GM23338 (cell line): ENCODE measurements at regions not wholly inside any gene's neighbourhood (a gene's known extent, or its start where the extent isn't known, plus 50 kb on each side); places are given as distances from the start of the nearest gene placed in this dataset.

Experiments
- CREB1 ChIP-seq: fragments of 250-450 bp; sonication (Bioruptor Pico); IDR thresholded peaks from 2 replicates; pipeline ENCODE4 v1.5.0; 2020; ENCODE audit warnings: low read depth, mild to moderate bottlenecking, moderate library complexity
- EZH2 ChIP-seq: fragments of 200-600 bp; sonication (generic); IDR thresholded peaks from one replicate; pipeline ENCODE4 v1.8.0; 2017; ENCODE audit warnings: antibody characterized with exemption, mild to moderate bottlenecking, low read depth; ENCODE audit not compliant: unreplicated experiment
- EZH2phosphoT487 ChIP-seq: fragments of 200-600 bp; sonication (generic); IDR thresholded peaks from one replicate; pipeline ENCODE4 v1.8.1; 2018; ENCODE audit warnings: antibody characterized with exemption; ENCODE audit not compliant: unreplicated experiment
- JUNB ChIP-seq: IDR thresholded peaks from one replicate; pipeline ENCODE4 v1.6.1; 2016; ENCODE audit warnings: antibody characterized with exemption; ENCODE audit not compliant: unreplicated experiment
- POLR2AphosphoS5 ChIP-seq: IDR thresholded peaks from 2 replicates; pipeline ENCODE4 v1.6.1; 2016; ENCODE audit warnings: antibody characterized with exemption, low read depth
- STAT1 ChIP-seq: IDR thresholded peaks from one replicate; pipeline ENCODE4 v1.6.1; 2016; ENCODE audit warnings: antibody characterized with exemption; ENCODE audit not compliant: unreplicated experiment
- TF ChIP-seq, protein P1 (sequence below), 2 experiments: fragments of 200-600 bp in 1 of 2; sonication (generic) in 1 of 2; conservative IDR thresholded peaks; 2 replicates each; pipeline versions ENCODE4 v1.5.1 to v1.6.1; 2016 to 2017; ENCODE audit warnings: antibody characterized with exemption in 2 of 2, low read depth in 2 of 2, mild to moderate bottlenecking in 2 of 2, moderate library complexity in 1 of 2
- TF ChIP-seq, protein P2 (sequence below): IDR thresholded peaks from one replicate; pipeline ENCODE4 v1.6.1; 2018; ENCODE audit warnings: antibody characterized with exemption; ENCODE audit not compliant: unreplicated experiment
- TF ChIP-seq, protein P3 (sequence below): IDR thresholded peaks from 2 replicates; pipeline ENCODE4 v1.6.1; 2016; ENCODE audit warnings: antibody characterized with exemption

DNA sequence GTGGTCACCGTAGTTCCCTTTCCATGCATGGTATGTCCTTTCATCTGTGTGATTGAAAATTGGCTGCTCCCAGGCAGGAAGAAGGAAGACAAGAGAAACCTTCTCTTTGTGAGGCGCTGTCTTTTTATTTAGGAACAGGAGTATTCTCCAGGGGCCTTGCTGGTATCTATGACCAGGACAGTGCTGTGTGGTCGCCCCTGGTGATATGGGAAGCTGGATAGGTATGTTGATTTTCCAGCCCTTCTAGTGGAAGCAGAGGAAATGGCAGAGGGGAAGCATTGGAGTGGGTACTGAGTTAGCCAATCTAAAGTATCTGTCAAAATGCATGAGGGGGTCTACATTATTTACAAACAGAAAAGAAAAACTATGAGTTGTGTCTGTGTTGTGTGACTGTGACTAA lies 226.6 kb downstream of the MTX2 start:
- TF ChIP-seq, protein P1, sequence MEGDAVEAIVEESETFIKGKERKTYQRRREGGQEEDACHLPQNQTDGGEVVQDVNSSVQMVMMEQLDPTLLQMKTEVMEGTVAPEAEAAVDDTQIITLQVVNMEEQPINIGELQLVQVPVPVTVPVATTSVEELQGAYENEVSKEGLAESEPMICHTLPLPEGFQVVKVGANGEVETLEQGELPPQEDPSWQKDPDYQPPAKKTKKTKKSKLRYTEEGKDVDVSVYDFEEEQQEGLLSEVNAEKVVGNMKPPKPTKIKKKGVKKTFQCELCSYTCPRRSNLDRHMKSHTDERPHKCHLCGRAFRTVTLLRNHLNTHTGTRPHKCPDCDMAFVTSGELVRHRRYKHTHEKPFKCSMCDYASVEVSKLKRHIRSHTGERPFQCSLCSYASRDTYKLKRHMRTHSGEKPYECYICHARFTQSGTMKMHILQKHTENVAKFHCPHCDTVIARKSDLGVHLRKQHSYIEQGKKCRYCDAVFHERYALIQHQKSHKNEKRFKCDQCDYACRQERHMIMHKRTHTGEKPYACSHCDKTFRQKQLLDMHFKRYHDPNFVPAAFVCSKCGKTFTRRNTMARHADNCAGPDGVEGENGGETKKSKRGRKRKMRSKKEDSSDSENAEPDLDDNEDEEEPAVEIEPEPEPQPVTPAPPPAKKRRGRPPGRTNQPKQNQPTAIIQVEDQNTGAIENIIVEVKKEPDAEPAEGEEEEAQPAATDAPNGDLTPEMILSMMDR (conservative IDR thresholded peaks at IDR 0.05; ENCODE audit: low read depth in 2 of 2) = no peak
- TF ChIP-seq JUNB (no peak), POLR2AphosphoS5 (no peak), EZH2phosphoT487 (no peak), EZH2 (no peak), CREB1 (CRISPR knock-in tag) (no peak), STAT1 (no peak)
- TF ChIP-seq, protein P2, sequence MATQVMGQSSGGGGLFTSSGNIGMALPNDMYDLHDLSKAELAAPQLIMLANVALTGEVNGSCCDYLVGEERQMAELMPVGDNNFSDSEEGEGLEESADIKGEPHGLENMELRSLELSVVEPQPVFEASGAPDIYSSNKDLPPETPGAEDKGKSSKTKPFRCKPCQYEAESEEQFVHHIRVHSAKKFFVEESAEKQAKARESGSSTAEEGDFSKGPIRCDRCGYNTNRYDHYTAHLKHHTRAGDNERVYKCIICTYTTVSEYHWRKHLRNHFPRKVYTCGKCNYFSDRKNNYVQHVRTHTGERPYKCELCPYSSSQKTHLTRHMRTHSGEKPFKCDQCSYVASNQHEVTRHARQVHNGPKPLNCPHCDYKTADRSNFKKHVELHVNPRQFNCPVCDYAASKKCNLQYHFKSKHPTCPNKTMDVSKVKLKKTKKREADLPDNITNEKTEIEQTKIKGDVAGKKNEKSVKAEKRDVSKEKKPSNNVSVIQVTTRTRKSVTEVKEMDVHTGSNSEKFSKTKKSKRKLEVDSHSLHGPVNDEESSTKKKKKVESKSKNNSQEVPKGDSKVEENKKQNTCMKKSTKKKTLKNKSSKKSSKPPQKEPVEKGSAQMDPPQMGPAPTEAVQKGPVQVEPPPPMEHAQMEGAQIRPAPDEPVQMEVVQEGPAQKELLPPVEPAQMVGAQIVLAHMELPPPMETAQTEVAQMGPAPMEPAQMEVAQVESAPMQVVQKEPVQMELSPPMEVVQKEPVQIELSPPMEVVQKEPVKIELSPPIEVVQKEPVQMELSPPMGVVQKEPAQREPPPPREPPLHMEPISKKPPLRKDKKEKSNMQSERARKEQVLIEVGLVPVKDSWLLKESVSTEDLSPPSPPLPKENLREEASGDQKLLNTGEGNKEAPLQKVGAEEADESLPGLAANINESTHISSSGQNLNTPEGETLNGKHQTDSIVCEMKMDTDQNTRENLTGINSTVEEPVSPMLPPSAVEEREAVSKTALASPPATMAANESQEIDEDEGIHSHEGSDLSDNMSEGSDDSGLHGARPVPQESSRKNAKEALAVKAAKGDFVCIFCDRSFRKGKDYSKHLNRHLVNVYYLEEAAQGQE = no peak
- TF ChIP-seq, protein P3, sequence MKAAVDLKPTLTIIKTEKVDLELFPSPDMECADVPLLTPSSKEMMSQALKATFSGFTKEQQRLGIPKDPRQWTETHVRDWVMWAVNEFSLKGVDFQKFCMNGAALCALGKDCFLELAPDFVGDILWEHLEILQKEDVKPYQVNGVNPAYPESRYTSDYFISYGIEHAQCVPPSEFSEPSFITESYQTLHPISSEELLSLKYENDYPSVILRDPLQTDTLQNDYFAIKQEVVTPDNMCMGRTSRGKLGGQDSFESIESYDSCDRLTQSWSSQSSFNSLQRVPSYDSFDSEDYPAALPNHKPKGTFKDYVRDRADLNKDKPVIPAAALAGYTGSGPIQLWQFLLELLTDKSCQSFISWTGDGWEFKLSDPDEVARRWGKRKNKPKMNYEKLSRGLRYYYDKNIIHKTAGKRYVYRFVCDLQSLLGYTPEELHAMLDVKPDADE = no peak
